ENCODE measurements at regions not wholly inside any gene's neighbourhood (a gene's known extent, or its start where the extent isn't known, plus 50 kb on each side); places are given as distances from the start of the nearest gene placed in this dataset.

GRCh38 chr15:69793431-69793780 is 304.3 kb downstream of the TLE3 start:
- no peak for TF ChIP-seq CTCF (IDR thresholded peaks at IDR 0.05; ENCODE audit: unreplicated experiment)
- H3K27me3 Mint-ChIP-seq (ENCODE audit: insufficient read depth, unreplicated experiment): peaks cover 27% of the 10 kb centered on the region
- ChIA-PET CTCF (no interaction called here), POLR2A (no interaction called here)
- no peak overlapping the region for H3K4me3 Mint-ChIP-seq (ENCODE audit: unreplicated experiment)
- no peak overlapping the region for H3K27ac Mint-ChIP-seq (ENCODE audit: low read depth, unreplicated experiment)
- H3K36me3 Mint-ChIP-seq (ENCODE audit: insufficient read depth, unreplicated experiment): no peaks in the 10 kb centered on the region
- H3K4me1 Mint-ChIP-seq (ENCODE audit: insufficient read depth, unreplicated experiment): peaks cover 7% of the 10 kb centered on the region
- BruUV-seq (replicated peaks): no TSS peak
- DNase-seq (ENCODE audit: unreplicated experiment): no peak
- intact Hi-C loops (cut with micrococcal nuclease): no loop called here
- no peaks in the 10 kb centered on the region for H3K9me3 Mint-ChIP-seq (ENCODE audit: unreplicated experiment)

GRCh38 chr15:69793781-69794451 is 303.8 kb downstream of the TLE3 start:
- Mint-ChIP-seq H3K27ac (ENCODE audit: low read depth, unreplicated experiment) (no peak overlapping the region), H3K4me3 (ENCODE audit: unreplicated experiment) (no peak overlapping the region), H3K9me3 (ENCODE audit: unreplicated experiment) (no peaks in the 10 kb centered on the region), H3K27me3 (ENCODE audit: insufficient read depth, unreplicated experiment) (peaks cover 27% of the 10 kb centered on the region), H3K36me3 (ENCODE audit: insufficient read depth, unreplicated experiment) (no peaks in the 10 kb centered on the region), H3K4me1 (ENCODE audit: insufficient read depth, unreplicated experiment) (peaks cover 7% of the 10 kb centered on the region)
- POLR2A ChIA-PET: no interaction called here
- intact Hi-C loops (cut with micrococcal nuclease): no loop called here
- TF ChIP-seq CTCF (IDR thresholded peaks at IDR 0.05; ENCODE audit: unreplicated experiment): no peak
- no TSS peak for BruUV-seq (replicated peaks)
- no peak for DNase-seq (ENCODE audit: unreplicated experiment)
- CTCF ChIA-PET: interaction anchor here (0.7 kb wide), 1 partner anchor 178 kb away, joined by 4 read pairs; no protein-coding TSS in a partner anchor

GRCh38 chr15:69794645-69795469 is 302.9 kb downstream of the TLE3 start:
- ChIA-PET POLR2A (interaction anchor here (0.5 to 1.3 kb wide), 3 partner anchors 10 to 229 kb away, joined by 3 to 4 read pairs (median 3); no protein-coding TSS in a partner anchor), CTCF (interaction anchor here (0.5 to 0.8 kb wide), 3 partner anchors 179 to 535 kb away, joined by 3 to 4 read pairs (median 4); no protein-coding TSS in a partner anchor)
- no peaks in the 10 kb centered on the region for H3K9me3 Mint-ChIP-seq (ENCODE audit: unreplicated experiment)
- peak overlapping the region; percentile 21 for H3K27ac Mint-ChIP-seq (ENCODE audit: low read depth, unreplicated experiment)
- DNase-seq (ENCODE audit: unreplicated experiment): peak; percentile 10
- no TSS peak for BruUV-seq (replicated peaks)
- H3K4me3 Mint-ChIP-seq (ENCODE audit: unreplicated experiment): no peak overlapping the region
- TF ChIP-seq CTCF (IDR thresholded peaks at IDR 0.05; ENCODE audit: unreplicated experiment): no peak
- peaks cover 17% of the 10 kb centered on the region for H3K27me3 Mint-ChIP-seq (ENCODE audit: insufficient read depth, unreplicated experiment)
- H3K4me1 Mint-ChIP-seq (ENCODE audit: insufficient read depth, unreplicated experiment): peaks cover 7% of the 10 kb centered on the region
- intact Hi-C loops (cut with micrococcal nuclease): no loop called here
- no peaks in the 10 kb centered on the region for H3K36me3 Mint-ChIP-seq (ENCODE audit: insufficient read depth, unreplicated experiment)

- H3K27ac Mint-ChIP-seq (ENCODE audit: low read depth, unreplicated experiment): no peak overlapping the region
- BruUV-seq (replicated peaks): no TSS peak
- intact Hi-C loops (cut with micrococcal nuclease): no loop called here
- ChIA-PET POLR2A (interaction anchor here (1.0 to 1.3 kb wide), 2 partner anchors 9 to 228 kb away, joined by 3 to 4 read pairs; no protein-coding TSS in a partner anchor), CTCF (interaction anchor here (0.6 kb wide), 1 partner anchor 136 kb away, joined by 3 read pairs; no protein-coding TSS in a partner anchor)
- no peaks in the 10 kb centered on the region for H3K9me3 Mint-ChIP-seq (ENCODE audit: unreplicated experiment)
- no peak overlapping the region for H3K4me3 Mint-ChIP-seq (ENCODE audit: unreplicated experiment)
- H3K36me3 Mint-ChIP-seq (ENCODE audit: insufficient read depth, unreplicated experiment): no peaks in the 10 kb centered on the region
- TF ChIP-seq CTCF (IDR thresholded peaks at IDR 0.05; ENCODE audit: unreplicated experiment): no peak
- H3K4me1 Mint-ChIP-seq (ENCODE audit: insufficient read depth, unreplicated experiment): peaks cover 7% of the 10 kb centered on the region
- H3K27me3 Mint-ChIP-seq (ENCODE audit: insufficient read depth, unreplicated experiment): peaks cover 10% of the 10 kb centered on the region
- DNase-seq (ENCODE audit: unreplicated experiment): no peak
Observed at GRCh38 chr15:69795601-69796000, 302.1 kb downstream of the TLE3 start.
